ENCODE measurements at regions not wholly inside any gene's neighbourhood (a gene's known extent, or its start where the extent isn't known, plus 50 kb on each side); places are given as distances from the start of the nearest gene placed in this dataset.
A peak's percentile ranks its signal among the peaks of the same experiment; 100 is the strongest.
"Not testable (repeated sequence)": the region's sequence is repeated elsewhere in the genome, so short reads cannot be mapped to it uniquely, and the experiment has no call there.

DNA sequence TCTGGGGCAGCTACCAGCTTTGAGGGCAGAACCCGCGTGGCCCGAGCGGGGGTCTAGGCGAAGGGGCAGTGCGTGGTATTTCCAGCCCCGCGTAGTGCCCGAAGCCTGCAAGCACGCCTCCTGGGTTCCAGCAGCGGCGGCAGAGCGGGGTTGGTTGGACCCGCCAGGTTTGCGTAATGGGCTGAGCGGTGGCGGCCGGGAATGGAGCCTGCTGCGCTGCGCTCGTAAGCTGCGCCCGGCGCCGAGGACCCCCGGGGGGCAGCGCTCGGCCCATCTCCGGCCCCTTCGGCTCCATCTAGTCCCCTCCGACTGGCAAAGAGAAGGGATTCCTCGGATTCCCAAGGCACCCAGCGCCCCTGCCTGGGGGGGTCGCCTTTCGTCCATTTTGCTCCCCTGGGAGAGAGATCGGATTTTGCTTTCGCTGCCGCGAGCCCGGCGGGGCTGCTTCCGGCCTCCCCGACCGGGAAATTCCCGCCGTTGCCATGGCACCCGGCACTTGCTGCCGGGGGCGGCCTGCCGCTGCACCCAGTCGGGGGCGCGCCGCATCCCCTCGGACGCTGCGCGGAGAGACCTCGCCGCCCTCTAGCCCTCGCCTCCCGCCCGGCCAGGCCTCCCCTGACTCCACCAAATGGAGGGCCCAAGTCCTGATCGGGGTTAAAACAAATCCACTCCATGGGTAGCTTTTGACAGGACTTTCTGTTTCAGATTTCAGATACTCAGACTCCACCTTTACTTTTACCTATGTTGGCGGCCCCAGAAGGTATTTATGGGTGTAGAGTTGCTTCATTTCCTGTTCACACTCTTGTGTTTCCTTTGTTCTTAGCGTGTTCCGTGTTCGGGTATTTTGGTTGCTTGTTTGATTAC is 73.3 kb upstream of the NBPF9 start:
- 0 out of 2 replicates have a peak, but pooled peaks have one; percentile 31 for TF ChIP-seq TAF1 (IDR thresholded peaks at IDR 0.05; ENCODE audit: low read depth, low read length)
- H3K4me1 ChIP-seq (replicated peaks in 1 of 4; ENCODE audit: control insufficient read depth in 3 of 4, insufficient read depth in 4 of 4, low read length in 3 of 4); H2BK120ac ChIP-seq (replicated peaks; ENCODE audit: low read depth, low read length); CTCF ChIA-PET (ENCODE audit: partially characterized antibody); H3K14ac ChIP-seq (ENCODE audit: insufficient read length); H2BK15ac ChIP-seq (ENCODE audit: low read length); H3K27me3 ChIP-seq (replicated peaks in 1 of 4; ENCODE audit: control insufficient read depth in 3 of 4, extremely low read depth in 1 of 4, insufficient read depth in 3 of 4, low read length in 3 of 4); POLR2A ChIA-PET (ENCODE audit: partially characterized antibody); H2AK5ac ChIP-seq (ENCODE audit: low read depth, low read length); H2BK12ac ChIP-seq (ENCODE audit: low read depth, low read length); H2BK20ac ChIP-seq (ENCODE audit: low read length); H3K23me2 ChIP-seq (ENCODE audit: low read depth, low read length); H4K91ac ChIP-seq (replicated peaks; ENCODE audit: insufficient read length, low read length); H3K4ac ChIP-seq (replicated peaks; ENCODE audit: insufficient read length, low read depth, low read length); H3K79me1 ChIP-seq (ENCODE audit: low read depth, low read length); H4K20me1 ChIP-seq (replicated peaks in 1 of 2; ENCODE audit: control insufficient read depth in 1 of 2, insufficient read depth in 2 of 2, low read length in 2 of 2); H3K27ac ChIP-seq (ENCODE audit: low read depth, low read length); FAIRE-seq; H3K23ac ChIP-seq (ENCODE audit: insufficient read length); H3K79me2 ChIP-seq (ENCODE audit: control insufficient read depth in 1 of 2, insufficient read depth in 2 of 2, low read length in 2 of 2); H3K9me3 ChIP-seq (ENCODE audit: insufficient read depth in 2 of 2, low read depth in 1 of 2, low read length in 1 of 2); H3K18ac ChIP-seq (ENCODE audit: extremely low read depth, low read length); H2AFZ ChIP-seq (ENCODE audit: low read length); H3K56ac ChIP-seq (replicated peaks; ENCODE audit: insufficient read length, low read depth, low read length); H4K5ac ChIP-seq (ENCODE audit: insufficient read length, low read depth, low read length); H2BK5ac ChIP-seq (ENCODE audit: low read depth, low read length); H3K36me3 ChIP-seq (ENCODE audit: control insufficient read depth in 2 of 4, insufficient read depth in 4 of 4, low read length in 3 of 4): not testable (repeated sequence)
- H4K8ac ChIP-seq (ENCODE audit: extremely low read depth, insufficient read depth, low read length), result 0 out of 2 replicates have a peak overlapping the region, but pooled peaks have one; percentile 89
- H3K9ac ChIP-seq (replicated peaks in 1 of 4; ENCODE audit: extremely low read depth in 1 of 4, low read depth in 3 of 4, low read length in 3 of 4), result peak overlapping the region in 1 of 4 experiments; percentile 67; a peak in 1 of 7 replicates
- 0% methylated on average over 3 of the region's 68 CpGs; no CpG with 5 or more reads in 1 of the 2 experiments for WGBS, 2 experiments (ENCODE audit: extremely low coverage in 1 of 2, insufficient coverage in 1 of 2, insufficient read length in 1 of 2, insufficient replicate concordance in 2 of 2, low coverage in 1 of 2, low lambda C conversion rate in 2 of 2, missing lambda C conversion rate in 1 of 2)
- peak overlapping the region in 1 of 2 experiments; percentile 42; a peak in 1 of 4 replicates for H3K4me2 ChIP-seq (ENCODE audit: insufficient read depth in 1 of 2, low read depth in 2 of 2, low read length in 2 of 2)
- peak; percentile 10 to 79 for DNase-seq (ENCODE audit: low read depth in 1 of 2, low spot score in 2 of 2)
- peak overlapping the region; percentile 38 to 53 (median 41) for H3K4me3 ChIP-seq (ENCODE audit: extremely low read depth in 1 of 4, insufficient read depth in 2 of 4, low read depth in 3 of 4, low read length in 4 of 4)
